Cardiac muscle cell (in vitro differentiated cells and primary cell): ENCODE measurements at regions not wholly inside any gene's neighbourhood (a gene's known extent, or its start where the extent isn't known, plus 50 kb on each side); places are given as distances from the start of the nearest gene placed in this dataset.

Experiments
- DNase-seq, 2 donors: peaks; one replicate each; pipeline versions ENCODE4 v3.0.0 to v3.0.0-alpha.2; 2010 to 2017; ENCODE audit warnings: low read depth in 1 of 2, low spot score in 1 of 2
- H3K27ac ChIP-seq: fragments of 200-600 bp; sonication (generic); 2 replicates; pipeline ENCODE4 v1.5.1; 2016
- H3K27me3 ChIP-seq: fragments of 200-600 bp; sonication (generic); 2 replicates; pipeline ENCODE4 v1.6.0; 2016; ENCODE audit warnings: control low read depth
- H3K36me3 ChIP-seq: fragments of 200-600 bp; sonication (generic); 2 replicates; pipeline ENCODE4 v1.5.1; 2016; ENCODE audit warnings: control low read depth
- H3K4me1 ChIP-seq: fragments of 200-600 bp; sonication (generic); 2 replicates; pipeline ENCODE4 v1.8.1; 2017; ENCODE audit warnings: low read depth, mild to moderate bottlenecking, mixed run types
- H3K4me3 ChIP-seq: fragments of 200-600 bp; sonication (generic); 2 replicates; pipeline ENCODE4 v1.5.1; 2016; ENCODE audit warnings: mild to moderate bottlenecking
- H3K9me3 ChIP-seq: fragments of 200-600 bp; sonication (generic); 2 replicates; pipeline ENCODE4 v1.5.1; 2017; ENCODE audit warnings: low read depth, mild to moderate bottlenecking, control low read depth
- TF ChIP-seq, protein P1 (sequence below): IDR thresholded peaks from 2 replicates; pipeline ENCODE4 v1.5.1; 2012; ENCODE audit warnings: low read depth, mild to moderate bottlenecking, low read length

DNA sequence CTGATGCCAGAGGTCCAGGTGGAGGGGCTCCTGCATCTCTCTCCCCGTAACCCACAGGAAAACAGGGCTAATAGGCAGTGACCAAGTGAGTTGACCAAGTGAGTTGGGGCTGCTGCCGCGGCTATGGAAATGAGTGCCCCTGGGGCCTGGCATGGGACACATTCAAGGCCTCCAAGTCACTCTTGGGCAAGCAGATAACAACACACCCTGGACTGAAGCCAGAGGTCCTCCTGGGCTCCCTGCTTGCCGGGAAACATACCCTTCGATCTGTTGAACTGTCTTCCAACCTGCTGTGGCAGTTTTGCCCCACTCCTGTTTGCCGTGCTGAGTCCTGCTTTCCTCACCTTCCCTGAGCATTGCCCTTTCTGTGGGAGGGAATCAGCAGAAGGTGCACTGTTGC, 89.2 kb downstream of the LIPG start:
- Histone ChIP-seq H3K27me3 (no peaks in the 10 kb centered on the region), H3K36me3 (no peaks in the 10 kb centered on the region)
- DNase-seq = no peak

DNA sequence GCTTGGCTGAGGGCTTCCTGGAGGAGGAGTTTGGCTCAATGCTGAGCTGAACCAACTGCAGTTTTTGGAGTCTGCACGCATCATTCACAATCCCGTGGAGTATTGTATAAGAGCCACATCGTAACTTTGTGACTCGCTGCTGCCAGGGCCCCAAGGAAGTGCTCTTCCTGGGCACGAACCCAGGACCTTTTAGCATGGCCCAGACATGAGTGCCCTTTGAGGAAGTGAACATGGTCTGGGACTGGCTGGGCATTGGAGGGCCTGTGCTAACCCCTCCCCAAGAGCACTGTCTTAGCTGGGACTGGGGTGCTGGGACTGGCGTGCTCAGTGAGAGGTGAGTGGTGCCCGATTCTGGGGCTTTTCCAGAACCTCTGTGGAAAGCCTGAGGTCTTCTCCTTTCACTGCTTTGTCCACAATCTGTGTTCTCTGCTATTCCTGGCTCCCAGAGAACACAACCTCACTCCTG, 88.6 kb downstream of the LIPG start:
- no peaks in the 10 kb centered on the region for H3K36me3 ChIP-seq
- no peak overlapping the region for H3K27ac ChIP-seq
- DNase-seq = no peak
- no peaks in the 10 kb centered on the region for H3K27me3 ChIP-seq
- no peak overlapping the region for H3K4me3 ChIP-seq
- H3K4me1 ChIP-seq = no peaks in the 10 kb centered on the region
- TF ChIP-seq, protein P1, sequence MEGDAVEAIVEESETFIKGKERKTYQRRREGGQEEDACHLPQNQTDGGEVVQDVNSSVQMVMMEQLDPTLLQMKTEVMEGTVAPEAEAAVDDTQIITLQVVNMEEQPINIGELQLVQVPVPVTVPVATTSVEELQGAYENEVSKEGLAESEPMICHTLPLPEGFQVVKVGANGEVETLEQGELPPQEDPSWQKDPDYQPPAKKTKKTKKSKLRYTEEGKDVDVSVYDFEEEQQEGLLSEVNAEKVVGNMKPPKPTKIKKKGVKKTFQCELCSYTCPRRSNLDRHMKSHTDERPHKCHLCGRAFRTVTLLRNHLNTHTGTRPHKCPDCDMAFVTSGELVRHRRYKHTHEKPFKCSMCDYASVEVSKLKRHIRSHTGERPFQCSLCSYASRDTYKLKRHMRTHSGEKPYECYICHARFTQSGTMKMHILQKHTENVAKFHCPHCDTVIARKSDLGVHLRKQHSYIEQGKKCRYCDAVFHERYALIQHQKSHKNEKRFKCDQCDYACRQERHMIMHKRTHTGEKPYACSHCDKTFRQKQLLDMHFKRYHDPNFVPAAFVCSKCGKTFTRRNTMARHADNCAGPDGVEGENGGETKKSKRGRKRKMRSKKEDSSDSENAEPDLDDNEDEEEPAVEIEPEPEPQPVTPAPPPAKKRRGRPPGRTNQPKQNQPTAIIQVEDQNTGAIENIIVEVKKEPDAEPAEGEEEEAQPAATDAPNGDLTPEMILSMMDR = no peak
- H3K9me3 ChIP-seq = no peaks in the 10 kb centered on the region

More for the DNA sequence above, 89.2 kb downstream of the LIPG start:
- Histone ChIP-seq H3K4me1 (no peaks in the 10 kb centered on the region), H3K27ac (no peak overlapping the region), H3K4me3 (no peak overlapping the region), H3K9me3 (no peaks in the 10 kb centered on the region)
- TF ChIP-seq, protein P1 = no peak

DNA sequence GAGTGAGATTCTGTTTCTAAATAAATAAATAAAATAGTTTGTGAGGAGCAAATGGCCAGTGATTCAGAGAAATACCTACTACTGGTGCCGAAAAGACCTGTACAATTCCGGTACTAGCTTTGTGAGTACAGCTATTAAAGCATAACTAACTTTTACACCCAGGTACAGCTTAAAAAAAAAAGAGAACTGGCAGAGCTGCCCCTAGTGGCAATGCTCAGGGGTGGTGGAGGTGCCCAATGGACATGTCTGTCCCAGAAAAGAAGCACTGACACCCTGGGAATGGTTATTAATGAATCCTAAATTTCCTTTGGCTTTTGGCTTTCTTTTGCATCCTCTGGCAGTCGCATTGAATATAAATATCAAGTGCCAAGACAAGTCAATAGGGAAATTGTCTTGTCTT, 87.0 kb downstream of the LIPG start:
- TF ChIP-seq, protein P1 = no peak

More for the DNA sequence above, 87.0 kb downstream of the LIPG start:
- Histone ChIP-seq H3K27me3 (no peaks in the 10 kb centered on the region), H3K4me3 (no peak overlapping the region), H3K4me1 (no peaks in the 10 kb centered on the region), H3K27ac (no peak overlapping the region), H3K9me3 (no peaks in the 10 kb centered on the region), H3K36me3 (no peaks in the 10 kb centered on the region)
- no peak for DNase-seq
